ENCODE measurements at regions not wholly inside any gene's neighbourhood (a gene's known extent, or its start where the extent isn't known, plus 50 kb on each side); places are given as distances from the start of the nearest gene placed in this dataset.

GRCh38 chr2:104428155-104428554 is 425.8 kb upstream of the POU3F3 start:
- Histone ChIP-seq H3K4me1 (ENCODE audit: insufficient read depth, low read length) (peaks cover 45% of the 10 kb centered on the region), H3K9me3 (ENCODE audit: low read length) (no peaks in the 10 kb centered on the region), H2AFZ (ENCODE audit: low read depth, low read length) (no peak overlapping the region), H3K4me3 (ENCODE audit: low read length) (no peak overlapping the region), H3K27me3 (ENCODE audit: insufficient read depth, low read length) (no peaks in the 10 kb centered on the region), H3K36me3 (ENCODE audit: insufficient read depth, low read length) (no peaks in the 10 kb centered on the region)

- H3K4me1 ChIP-seq (ENCODE audit: insufficient read depth, low read length), result peaks cover 62% of the 10 kb centered on the region
- no peaks in the 10 kb centered on the region for H3K36me3 ChIP-seq (ENCODE audit: insufficient read depth, low read length)
- no peak overlapping the region for H2AFZ ChIP-seq (ENCODE audit: low read depth, low read length)
- H3K9me3 ChIP-seq (ENCODE audit: low read length), result no peaks in the 10 kb centered on the region
- H3K4me3 ChIP-seq (ENCODE audit: low read length), result peak overlapping the region; percentile 20
- H3K27me3 ChIP-seq (ENCODE audit: insufficient read depth, low read length), result no peaks in the 10 kb centered on the region
Observed at GRCh38 chr2:104429639-104430358, 424.1 kb upstream of the POU3F3 start.

GRCh38 chr2:104430359-104430740 is 423.6 kb upstream of the POU3F3 start:
- H2AFZ ChIP-seq (ENCODE audit: low read depth, low read length), result no peak overlapping the region
- H3K27me3 ChIP-seq (ENCODE audit: insufficient read depth, low read length), result no peaks in the 10 kb centered on the region
- H3K9me3 ChIP-seq (ENCODE audit: low read length), result no peaks in the 10 kb centered on the region

GRCh38 chr2:104430852-104431251 is 423.1 kb upstream of the POU3F3 start:
- H3K27me3 ChIP-seq (ENCODE audit: insufficient read depth, low read length), result no peaks in the 10 kb centered on the region
- H3K9me3 ChIP-seq (ENCODE audit: low read length), result no peaks in the 10 kb centered on the region
- no peaks in the 10 kb centered on the region for H3K36me3 ChIP-seq (ENCODE audit: insufficient read depth, low read length)
- no peak overlapping the region for H2AFZ ChIP-seq (ENCODE audit: low read depth, low read length)
- peak overlapping the region; percentile 20 for H3K4me3 ChIP-seq (ENCODE audit: low read length)
- H3K4me1 ChIP-seq (ENCODE audit: insufficient read depth, low read length), result peaks cover 66% of the 10 kb centered on the region

More at GRCh38 chr2:104430359-104430740, 423.6 kb upstream of the POU3F3 start:
- Histone ChIP-seq H3K4me3 (ENCODE audit: low read length) (peak overlapping the region; percentile 20), H3K4me1 (ENCODE audit: insufficient read depth, low read length) (peaks cover 66% of the 10 kb centered on the region), H3K36me3 (ENCODE audit: insufficient read depth, low read length) (no peaks in the 10 kb centered on the region)

GRCh38 chr2:104431701-104432121 is 422.2 kb upstream of the POU3F3 start:
- Histone ChIP-seq H3K4me3 (ENCODE audit: low read length) (no peak overlapping the region), H2AFZ (ENCODE audit: low read depth, low read length) (no peak overlapping the region), H3K4me1 (ENCODE audit: insufficient read depth, low read length) (peaks cover 66% of the 10 kb centered on the region), H3K36me3 (ENCODE audit: insufficient read depth, low read length) (no peaks in the 10 kb centered on the region), H3K27me3 (ENCODE audit: insufficient read depth, low read length) (no peaks in the 10 kb centered on the region), H3K9me3 (ENCODE audit: low read length) (no peaks in the 10 kb centered on the region)

- no peaks in the 10 kb centered on the region for H3K9me3 ChIP-seq (ENCODE audit: low read length)
- no peak overlapping the region for H2AFZ ChIP-seq (ENCODE audit: low read depth, low read length)
- no peak overlapping the region for H3K4me3 ChIP-seq (ENCODE audit: low read length)
- peaks cover 63% of the 10 kb centered on the region for H3K4me1 ChIP-seq (ENCODE audit: insufficient read depth, low read length)
- no peaks in the 10 kb centered on the region for H3K27me3 ChIP-seq (ENCODE audit: insufficient read depth, low read length)
- H3K36me3 ChIP-seq (ENCODE audit: insufficient read depth, low read length), result no peaks in the 10 kb centered on the region
Observed at GRCh38 chr2:104432401-104432800, 421.5 kb upstream of the POU3F3 start.

GRCh38 chr2:104432991-104433390 is 420.9 kb upstream of the POU3F3 start:
- Histone ChIP-seq H3K36me3 (ENCODE audit: insufficient read depth, low read length) (no peaks in the 10 kb centered on the region), H3K4me3 (ENCODE audit: low read length) (no peak overlapping the region), H3K9me3 (ENCODE audit: low read length) (no peaks in the 10 kb centered on the region), H3K4me1 (ENCODE audit: insufficient read depth, low read length) (peaks cover 63% of the 10 kb centered on the region), H3K27me3 (ENCODE audit: insufficient read depth, low read length) (no peaks in the 10 kb centered on the region), H2AFZ (ENCODE audit: low read depth, low read length) (no peak overlapping the region)

- peaks cover 4% of the 10 kb centered on the region for H3K9me3 ChIP-seq (ENCODE audit: low read length)
- H3K27me3 ChIP-seq (ENCODE audit: insufficient read depth, low read length), result no peaks in the 10 kb centered on the region
Observed at GRCh38 chr2:104433657-104434056, 420.3 kb upstream of the POU3F3 start.

GRCh38 chr2:104434318-104434792 is 419.6 kb upstream of the POU3F3 start:
- no peaks in the 10 kb centered on the region for H3K36me3 ChIP-seq (ENCODE audit: insufficient read depth, low read length)
- peaks cover 55% of the 10 kb centered on the region for H3K4me1 ChIP-seq (ENCODE audit: insufficient read depth, low read length)
- peak overlapping the region; percentile 44 for H3K4me3 ChIP-seq (ENCODE audit: low read length)
- peaks cover 4% of the 10 kb centered on the region for H3K9me3 ChIP-seq (ENCODE audit: low read length)
- H2AFZ ChIP-seq (ENCODE audit: low read depth, low read length), result peak overlapping the region; percentile 82
- no peaks in the 10 kb centered on the region for H3K27me3 ChIP-seq (ENCODE audit: insufficient read depth, low read length)

More at GRCh38 chr2:104433657-104434056, 420.3 kb upstream of the POU3F3 start:
- Histone ChIP-seq H2AFZ (ENCODE audit: low read depth, low read length) (no peak overlapping the region), H3K36me3 (ENCODE audit: insufficient read depth, low read length) (no peaks in the 10 kb centered on the region), H3K4me1 (ENCODE audit: insufficient read depth, low read length) (peaks cover 60% of the 10 kb centered on the region), H3K4me3 (ENCODE audit: low read length) (no peak overlapping the region)

- Histone ChIP-seq H3K9me3 (ENCODE audit: low read length) (peaks cover 4% of the 10 kb centered on the region), H3K27me3 (ENCODE audit: insufficient read depth, low read length) (no peaks in the 10 kb centered on the region), H3K36me3 (ENCODE audit: insufficient read depth, low read length) (no peaks in the 10 kb centered on the region), H2AFZ (ENCODE audit: low read depth, low read length) (peak overlapping the region; percentile 82), H3K4me1 (ENCODE audit: insufficient read depth, low read length) (peaks cover 49% of the 10 kb centered on the region), H3K4me3 (ENCODE audit: low read length) (peak overlapping the region; percentile 44)
Observed at GRCh38 chr2:104434966-104435365, 418.9 kb upstream of the POU3F3 start.

- no peak overlapping the region for H3K4me3 ChIP-seq (ENCODE audit: low read length)
- H3K4me1 ChIP-seq (ENCODE audit: insufficient read depth, low read length), result peaks cover 18% of the 10 kb centered on the region
- peaks cover 4% of the 10 kb centered on the region for H3K9me3 ChIP-seq (ENCODE audit: low read length)
- H3K36me3 ChIP-seq (ENCODE audit: insufficient read depth, low read length), result no peaks in the 10 kb centered on the region
- H3K27me3 ChIP-seq (ENCODE audit: insufficient read depth, low read length), result no peaks in the 10 kb centered on the region
- no peak overlapping the region for H2AFZ ChIP-seq (ENCODE audit: low read depth, low read length)
Observed at GRCh38 chr2:104438481-104438880, 415.4 kb upstream of the POU3F3 start.

- no peak overlapping the region for H3K4me3 ChIP-seq (ENCODE audit: low read length)
- peaks cover 9% of the 10 kb centered on the region for H3K9me3 ChIP-seq (ENCODE audit: low read length)
- no peaks in the 10 kb centered on the region for H3K27me3 ChIP-seq (ENCODE audit: insufficient read depth, low read length)
- no peaks in the 10 kb centered on the region for H3K36me3 ChIP-seq (ENCODE audit: insufficient read depth, low read length)
- H2AFZ ChIP-seq (ENCODE audit: low read depth, low read length), result no peak overlapping the region
- peaks cover 2% of the 10 kb centered on the region for H3K4me1 ChIP-seq (ENCODE audit: insufficient read depth, low read length)
Observed at GRCh38 chr2:104443145-104443544, 410.8 kb upstream of the POU3F3 start.

GRCh38 chr2:104444392-104444791 is 409.5 kb upstream of the POU3F3 start:
- Histone ChIP-seq H3K4me3 (ENCODE audit: low read length) (no peak overlapping the region), H3K4me1 (ENCODE audit: insufficient read depth, low read length) (peaks cover 2% of the 10 kb centered on the region), H3K27me3 (ENCODE audit: insufficient read depth, low read length) (no peaks in the 10 kb centered on the region), H3K36me3 (ENCODE audit: insufficient read depth, low read length) (no peaks in the 10 kb centered on the region), H2AFZ (ENCODE audit: low read depth, low read length) (no peak overlapping the region), H3K9me3 (ENCODE audit: low read length) (peaks cover 5% of the 10 kb centered on the region)

- Histone ChIP-seq H3K36me3 (ENCODE audit: insufficient read depth, low read length) (no peaks in the 10 kb centered on the region), H3K9me3 (ENCODE audit: low read length) (peaks cover 5% of the 10 kb centered on the region), H3K4me3 (ENCODE audit: low read length) (no peak overlapping the region), H2AFZ (ENCODE audit: low read depth, low read length) (no peak overlapping the region), H3K27me3 (ENCODE audit: insufficient read depth, low read length) (no peaks in the 10 kb centered on the region), H3K4me1 (ENCODE audit: insufficient read depth, low read length) (peaks cover 2% of the 10 kb centered on the region)
Observed at GRCh38 chr2:104444889-104445288, 409.0 kb upstream of the POU3F3 start.

Data from neuron (in vitro differentiated cells).